Body of pancreas (tissue), 4 donors: ENCODE measurements at regions not wholly inside any gene's neighbourhood (a gene's known extent, or its start where the extent isn't known, plus 50 kb on each side); places are given as distances from the start of the nearest gene placed in this dataset.

Experiments used
- CTCF ChIP-seq, 7 experiments: fragments of 450-650 bp in 4 of 7; fragments of 200-600 bp in 3 of 7; sonication (generic) in 3 of 7; IDR thresholded peaks; one replicate each; pipeline ENCODE4 v1.5.1; 2016 to 2019; ENCODE audit warnings: antibody characterized with exemption in 7 of 7
- POLR2A ChIP-seq, 3 donors: fragments of 450-650 bp; IDR thresholded peaks; one replicate each; pipeline ENCODE4 v1.6.1; 2016; ENCODE audit warnings: antibody characterized with exemption in 3 of 3, mild to moderate bottlenecking in 2 of 3

- TF ChIP-seq CTCF (IDR thresholded peaks at IDR 0.05) = no peak
- TF ChIP-seq POLR2A (IDR thresholded peaks at IDR 0.05) = no peak
Measured at GRCh38 chr2:8126783-8127182, 555.1 kb upstream of the ID2 start.
